Sciatic nerve (tissue), 2 donors: ENCODE measurements at regions not wholly inside any gene's neighbourhood (a gene's known extent, or its start where the extent isn't known, plus 50 kb on each side); places are given as distances from the start of the nearest gene placed in this dataset.
"Not testable (repeated sequence)": the region's sequence is repeated elsewhere in the genome, so short reads cannot be mapped to it uniquely, and the experiment has no call there.

Experiments
- ATAC-seq: fragments of 200-7000 bp; cut with Tn5 transposase; one replicate; pipeline ENCODE4 v1.9.1; 2020; ENCODE audit warnings: mild to moderate bottlenecking, moderate library complexity
- DNase-seq: peaks from one replicate; pipeline ENCODE4 v3.0.0-alpha.2; 2020; ENCODE audit warnings: low spot score
- intact Hi-C: fragments of 100-400 bp; cut with DNase I; formaldehyde crosslinking; loops from one replicate; pipeline ENCODE4 v1.14.2; 2022
- donor health status: DM: no; HTN: no; CAD: no.
- donor health status: DM: no; HTN: no; CAD: no.

DNA sequence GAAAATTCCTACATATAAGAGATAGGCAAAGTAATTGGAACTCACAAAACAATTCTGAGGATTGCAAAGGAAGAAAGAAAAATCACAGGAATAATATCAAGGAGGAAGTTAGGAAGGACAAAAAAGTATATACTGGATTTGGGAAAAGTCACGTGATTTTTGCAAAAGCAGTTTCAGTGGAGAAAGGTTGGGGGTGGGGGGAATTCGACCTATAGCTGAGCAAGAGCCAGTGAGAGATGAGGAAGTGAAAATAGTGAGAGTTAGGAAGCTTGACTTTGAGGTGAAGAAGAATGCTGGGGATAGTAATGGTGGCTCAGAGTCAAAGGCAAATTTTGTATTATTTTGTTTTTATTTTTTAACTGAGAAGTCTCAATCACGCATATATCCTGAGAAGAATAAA lies 438.0 kb upstream of the PMFBP1 start:
- intact Hi-C loops, result no loop called here
- DNase-seq (no peak), ATAC-seq (no peak)

DNA sequence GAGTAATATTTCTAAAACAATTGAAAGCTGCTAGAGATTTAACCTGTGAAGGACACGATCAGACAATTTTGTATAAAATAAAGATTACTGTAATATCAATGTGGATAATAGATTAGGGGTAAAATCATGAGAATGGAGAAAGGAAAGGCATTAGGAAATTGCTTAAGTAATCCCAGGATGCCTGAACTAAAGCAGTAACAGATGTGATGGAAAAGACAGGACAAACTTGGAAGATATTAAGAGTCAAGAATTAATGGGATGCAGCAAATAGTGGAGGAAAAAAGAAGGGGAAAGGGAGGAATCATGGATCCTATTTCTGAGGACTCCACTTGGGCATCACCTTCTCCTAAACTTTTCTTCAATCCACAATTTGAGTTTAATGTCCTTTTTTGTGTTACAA lies 437.1 kb upstream of the PMFBP1 start:
- ATAC-seq (no peak), DNase-seq (no peak)
- intact Hi-C loops, result no loop called here

DNA sequence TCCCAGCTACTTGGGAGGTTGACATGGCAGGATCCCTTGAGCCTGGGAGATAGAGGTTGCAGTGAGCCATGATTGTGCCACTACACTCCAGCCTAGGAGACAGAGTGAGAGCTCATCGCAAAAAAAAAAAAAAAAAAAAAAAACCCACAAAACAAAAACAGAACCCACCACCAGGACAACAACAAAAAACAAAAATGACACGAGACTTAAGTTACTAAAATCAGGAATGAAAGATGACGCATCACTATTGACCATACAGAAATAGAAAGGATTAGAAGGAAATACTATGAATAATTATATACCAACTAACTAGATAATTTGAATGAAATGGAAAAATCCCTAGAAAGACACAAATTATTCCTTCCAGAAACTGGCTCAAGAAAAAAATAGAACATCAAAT lies 432.4 kb upstream of the PMFBP1 start:
- DNase-seq (no peak), ATAC-seq (no peak)
- intact Hi-C loops, result no loop called here

DNA sequence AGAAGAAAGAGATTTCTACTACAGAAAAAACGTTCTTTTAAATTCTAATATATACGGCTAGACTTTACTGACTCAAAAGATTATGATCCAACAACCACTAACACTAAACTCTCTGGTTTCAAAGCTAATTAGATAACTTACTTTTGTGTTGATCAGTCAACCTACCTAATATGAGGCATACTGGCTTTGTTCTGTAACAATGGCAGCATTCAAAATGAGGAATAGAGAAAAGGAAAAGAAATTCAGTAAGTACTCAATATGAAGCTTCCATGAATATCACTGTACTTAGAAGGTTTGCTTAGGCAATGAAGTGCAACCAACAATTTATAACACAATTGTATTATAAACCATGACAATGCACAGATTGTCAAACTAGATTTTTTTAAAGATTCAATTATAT lies 430.5 kb upstream of the PMFBP1 start:
- no peak for DNase-seq
- intact Hi-C loops, result no loop called here

DNA sequence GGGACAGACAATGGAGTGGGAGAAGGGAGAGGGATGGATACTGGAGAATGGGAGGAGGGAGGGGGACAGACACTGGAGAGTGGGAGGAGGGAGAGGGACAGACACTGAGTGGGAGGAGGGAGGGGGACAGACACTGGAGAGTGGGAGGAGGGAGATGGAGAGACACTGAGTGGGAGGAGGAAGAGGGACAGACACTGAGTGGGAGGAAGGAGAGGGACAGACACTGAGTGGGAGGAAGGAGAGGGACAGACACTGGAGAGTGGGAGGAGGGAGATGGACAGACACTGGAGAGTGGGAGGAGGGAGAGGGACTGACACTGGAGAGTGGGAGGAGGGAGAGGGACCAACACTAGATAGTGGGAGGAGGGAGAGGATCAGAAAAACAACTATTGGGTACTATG lies 426.7 kb upstream of the PMFBP1 start:
- DNase-seq, result no peak
- no peak for ATAC-seq
- intact Hi-C loops, result no loop called here

More for the DNA sequence above, 430.5 kb upstream of the PMFBP1 start:
- ATAC-seq, result no peak

DNA sequence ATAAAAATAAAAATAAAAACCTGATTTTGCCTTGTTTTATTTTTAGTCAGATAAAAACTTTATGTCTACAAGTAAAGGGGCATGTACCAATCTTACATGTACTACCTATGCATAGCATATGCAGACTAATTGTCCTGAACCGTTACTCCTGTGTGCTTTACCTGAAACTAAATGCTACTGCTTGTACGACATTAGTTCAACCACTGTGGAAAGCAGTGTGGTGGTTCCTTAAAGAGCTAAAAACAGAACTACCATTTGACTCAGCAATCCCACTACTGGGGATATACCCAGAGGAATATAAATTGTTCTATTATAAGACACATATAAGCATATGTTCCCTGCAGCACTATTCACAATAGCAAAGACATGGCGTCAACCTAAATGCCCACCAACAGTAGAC lies 426.0 kb upstream of the PMFBP1 start:
- ATAC-seq (no peak), DNase-seq (no peak)
- intact Hi-C loops, result no loop called here

DNA sequence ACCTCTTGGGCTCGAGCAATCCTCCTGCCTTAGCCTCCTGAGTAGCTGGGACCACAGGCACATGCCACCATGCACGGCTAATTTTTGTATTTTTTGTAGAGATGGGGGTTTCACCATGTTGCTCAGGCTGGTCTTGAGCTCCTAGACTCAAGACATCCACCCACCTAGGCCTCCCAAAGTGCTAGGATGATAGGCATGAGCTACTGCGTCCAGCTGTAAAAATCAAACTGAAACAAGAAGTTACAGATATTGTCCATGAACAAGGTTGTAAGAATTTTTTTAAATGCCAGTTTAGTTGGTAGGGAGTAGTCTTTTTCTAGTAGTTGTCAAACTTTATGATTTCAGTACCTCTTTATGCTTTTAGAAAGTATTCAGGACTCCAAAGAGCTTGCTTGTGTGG lies 424.4 kb upstream of the PMFBP1 start:
- intact Hi-C loops, result no loop called here
- ATAC-seq, result no peak
- no peak for DNase-seq

DNA sequence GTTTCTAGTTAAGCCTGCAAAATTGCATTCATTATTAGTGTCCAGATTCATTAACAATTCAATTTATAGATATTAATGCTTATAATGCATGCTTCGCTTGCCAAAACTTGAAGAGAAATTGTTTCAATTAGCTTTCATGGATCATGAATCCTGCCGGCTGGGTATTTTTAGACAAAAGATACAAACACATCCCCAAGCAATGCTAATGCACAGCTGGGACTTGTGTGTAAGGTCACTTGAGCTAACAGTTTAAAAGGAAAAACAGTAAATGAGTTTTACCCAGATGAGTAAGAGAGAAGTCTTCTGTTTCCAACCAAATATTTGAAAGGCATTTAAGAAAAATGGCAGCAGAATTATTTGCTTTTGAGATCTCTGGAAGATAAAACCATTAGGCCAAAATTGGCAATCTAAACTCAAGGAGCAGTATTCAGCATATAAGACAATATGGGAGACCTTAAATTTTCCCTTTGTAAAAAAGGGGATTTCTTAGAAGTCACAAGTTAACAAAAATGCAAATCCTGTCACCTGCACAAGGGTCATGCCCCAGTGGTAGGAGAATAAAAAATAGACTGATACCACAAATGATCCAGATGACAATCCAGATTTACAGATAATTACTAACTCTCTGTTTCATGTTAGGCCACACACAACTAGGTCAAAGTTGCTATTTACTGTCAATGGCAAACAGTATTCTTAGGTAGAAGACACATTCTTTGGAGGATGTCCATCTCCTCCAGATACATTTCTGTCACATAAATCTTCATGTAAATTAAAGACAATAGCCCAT lies 418.4 kb upstream of the PMFBP1 start:
- ATAC-seq (no peak), DNase-seq (no peak)
- intact Hi-C loops, result no loop called here

DNA sequence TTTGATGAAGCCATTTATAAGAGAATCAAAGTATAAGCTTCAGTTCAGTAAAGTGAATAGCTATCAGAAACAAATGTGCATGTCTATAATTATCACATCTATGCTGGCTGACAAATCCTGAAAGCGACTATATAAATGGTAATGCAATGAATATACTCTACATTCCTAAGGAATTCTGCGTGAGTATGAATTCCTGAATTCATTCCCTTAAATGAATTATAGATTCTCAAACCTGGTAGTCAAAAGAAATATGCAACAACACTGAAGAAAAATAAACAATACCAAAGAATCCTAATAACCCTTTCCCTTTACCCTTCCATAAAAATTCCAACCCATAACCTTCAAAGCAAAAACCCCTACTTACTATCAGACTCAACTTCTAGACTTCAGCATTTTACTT lies 416.6 kb upstream of the PMFBP1 start:
- intact Hi-C loops, result no loop called here
- ATAC-seq (no peak), DNase-seq (no peak)

DNA sequence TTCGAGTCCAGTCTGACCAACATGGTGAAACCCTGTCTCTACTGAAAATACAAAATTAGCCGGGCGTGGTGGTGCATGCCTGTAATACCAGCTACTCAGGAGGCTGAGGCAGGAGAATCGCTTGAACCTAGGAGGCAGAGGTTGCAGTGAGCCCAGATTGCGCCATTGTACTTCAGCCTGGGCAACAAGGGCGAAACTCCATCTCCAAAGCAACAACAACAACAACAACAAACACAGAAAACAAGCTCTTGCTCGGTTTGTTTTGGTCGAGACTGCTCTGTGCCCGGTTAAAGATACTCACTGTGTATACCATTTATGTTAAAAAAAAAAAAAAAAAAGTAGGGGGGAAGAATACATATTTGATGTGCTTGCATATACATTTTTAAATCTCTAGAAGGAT lies 406.1 kb upstream of the PMFBP1 start:
- intact Hi-C loops, ATAC-seq, DNase-seq: not testable (repeated sequence)

DNA sequence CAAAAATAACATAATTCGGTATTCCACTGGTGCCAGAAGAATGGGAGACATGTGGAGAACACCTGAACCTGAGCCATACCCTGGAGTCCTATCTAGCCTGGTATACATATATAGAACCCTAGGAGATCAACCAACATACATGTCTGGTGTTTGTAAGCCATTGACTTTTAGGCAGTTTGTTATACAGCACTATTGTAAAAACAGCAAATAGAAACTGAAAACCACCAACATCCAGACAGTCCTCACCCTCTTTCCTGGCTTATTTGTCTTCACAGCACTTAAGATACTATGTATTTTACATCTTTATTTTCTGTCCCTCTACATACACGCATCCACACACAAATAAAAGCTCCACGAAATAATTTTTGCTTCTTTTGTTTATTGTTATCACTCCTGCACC lies 404.2 kb upstream of the PMFBP1 start:
- no peak for ATAC-seq
- intact Hi-C loops, result no loop called here
- no peak for DNase-seq

DNA sequence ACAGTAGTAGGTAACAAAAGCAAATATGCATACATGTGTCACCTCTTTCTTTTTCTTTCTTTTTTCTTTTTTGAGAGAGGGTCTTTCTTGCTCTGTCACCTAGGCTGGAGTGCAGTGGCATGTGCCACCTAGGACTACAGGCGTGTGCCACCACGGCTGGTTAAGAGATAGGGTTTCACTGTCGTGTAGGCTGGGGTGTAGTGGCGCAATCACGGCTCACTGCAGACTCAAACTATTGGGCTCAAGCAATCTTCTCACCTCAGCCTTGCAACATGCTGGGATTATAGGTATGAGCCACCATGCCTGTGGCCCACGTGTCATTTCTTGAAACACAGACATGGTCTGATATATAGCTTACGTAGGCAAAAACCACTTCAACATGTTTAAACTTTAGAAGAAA lies 397.7 kb upstream of the PMFBP1 start:
- DNase-seq (no peak), ATAC-seq (no peak)
- intact Hi-C loops, result no loop called here

DNA sequence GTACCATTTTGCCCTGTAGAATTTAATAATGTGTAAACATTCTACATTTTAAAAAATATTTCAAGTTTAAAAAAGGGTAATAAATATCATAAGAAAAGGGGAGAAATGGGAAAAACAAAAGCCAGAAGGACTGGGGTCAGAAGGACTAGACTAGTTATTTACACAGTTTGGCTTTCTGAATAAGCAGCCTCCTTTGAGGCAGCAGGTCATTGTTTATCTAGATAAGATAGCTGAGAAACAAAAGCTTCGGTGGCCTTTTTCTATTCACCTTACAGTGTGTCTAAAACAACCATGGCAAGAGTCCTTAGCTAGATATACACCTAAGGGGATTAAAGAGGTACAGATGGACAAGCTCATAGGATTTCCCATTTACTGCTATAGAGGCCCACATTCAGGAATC lies 396.5 kb upstream of the PMFBP1 start:
- DNase-seq (no peak), ATAC-seq (no peak)
- intact Hi-C loops, result no loop called here

DNA sequence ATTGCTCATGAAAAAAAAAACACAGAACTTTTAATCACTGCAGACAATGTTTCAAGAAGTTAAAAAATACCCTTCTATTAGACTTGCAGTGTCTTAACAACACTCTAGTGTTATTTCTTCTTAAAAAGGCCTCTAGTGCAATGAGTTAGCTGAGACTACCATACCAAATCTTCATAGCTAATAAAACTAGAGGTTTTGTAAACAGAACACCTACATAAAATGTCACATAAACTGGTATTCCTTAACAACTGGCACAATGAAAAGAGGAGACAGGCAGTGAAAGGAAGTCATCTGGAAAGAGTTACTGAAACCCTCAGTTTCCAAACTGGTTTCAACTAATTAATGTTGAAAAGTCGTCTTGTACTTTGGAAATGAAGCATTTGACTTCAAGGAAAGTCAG lies 394.2 kb upstream of the PMFBP1 start:
- ATAC-seq (no peak), DNase-seq (no peak)
- intact Hi-C loops, result no loop called here

DNA sequence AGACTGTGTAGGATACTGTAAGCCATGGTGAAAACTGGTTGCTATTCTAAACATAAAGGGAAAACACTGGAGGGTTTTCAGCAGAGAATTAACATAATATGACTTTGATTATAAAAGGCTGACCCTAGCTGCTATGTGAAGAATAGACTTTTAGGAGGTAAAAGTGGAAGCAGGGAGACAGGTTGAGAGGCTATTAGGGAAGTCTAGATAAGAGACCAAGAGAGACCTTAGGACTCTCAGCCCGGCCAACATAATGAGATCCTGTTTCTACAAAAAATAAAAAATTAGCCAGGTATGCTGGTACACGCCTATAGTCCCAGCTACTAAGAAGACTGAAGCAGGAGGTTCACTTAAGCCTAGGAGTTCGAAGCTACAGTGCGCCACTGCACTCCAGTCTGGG lies 393.2 kb upstream of the PMFBP1 start:
- DNase-seq (no peak), ATAC-seq (no peak)
- intact Hi-C loops, result no loop called here

DNA sequence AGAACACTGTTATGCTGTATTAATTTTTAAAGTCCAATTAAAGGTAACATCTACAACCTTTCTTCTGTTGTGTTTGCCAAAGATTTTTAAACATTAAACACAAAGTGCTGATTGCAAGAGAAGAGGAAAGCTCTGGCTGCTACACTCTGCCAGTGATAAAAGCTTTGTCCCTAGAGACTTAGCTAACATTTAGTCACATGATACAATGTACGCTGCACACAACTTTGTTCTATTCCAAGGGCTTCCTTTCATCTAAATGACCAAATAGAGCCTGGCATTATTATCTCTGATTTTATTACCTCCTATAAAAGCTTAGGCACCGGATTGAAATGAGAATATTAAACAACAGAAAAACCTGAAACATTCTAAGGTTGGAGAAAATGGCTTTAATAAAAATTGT lies 388.7 kb upstream of the PMFBP1 start:
- no peak for ATAC-seq
- intact Hi-C loops, result no loop called here
- no peak for DNase-seq

DNA sequence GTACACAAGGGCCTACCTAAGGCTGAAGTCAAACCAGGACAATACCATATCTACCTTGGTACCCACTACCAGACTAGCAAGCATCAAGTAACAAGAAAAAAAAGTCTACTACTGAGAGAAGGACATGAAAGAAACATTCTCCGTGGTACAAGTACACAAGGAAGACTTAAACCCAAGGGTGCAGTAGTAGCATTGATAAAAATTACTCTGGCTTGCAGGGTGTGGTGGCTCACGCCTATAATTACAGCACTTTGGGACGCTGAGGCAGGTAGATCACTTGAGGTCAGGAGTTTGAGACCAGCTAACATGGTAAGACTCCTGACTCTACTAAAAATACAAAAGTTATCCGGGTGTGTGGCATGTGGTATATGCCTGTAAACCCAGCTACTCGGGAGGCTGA lies 386.5 kb upstream of the PMFBP1 start:
- ATAC-seq (no peak), DNase-seq (no peak)
- intact Hi-C loops, result no loop called here

DNA sequence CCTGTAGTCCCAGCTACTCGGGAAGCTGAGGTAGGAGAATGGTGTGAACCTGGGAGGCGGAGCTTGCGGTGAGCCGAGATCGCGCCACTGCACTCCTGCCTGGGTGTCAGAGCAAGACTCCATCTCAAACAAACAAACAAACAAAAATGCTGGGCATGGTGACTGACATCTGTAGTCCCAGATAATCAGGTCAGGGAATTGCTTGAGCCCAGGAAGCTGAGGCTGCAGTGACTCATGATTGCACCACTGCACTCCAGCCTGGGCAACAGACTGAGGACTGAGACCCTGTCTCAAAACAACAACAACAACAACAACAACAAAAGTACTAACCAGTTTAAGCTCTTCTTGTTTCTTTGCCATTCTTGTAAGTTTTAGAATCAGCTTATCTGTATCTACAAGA lies 383.0 kb upstream of the PMFBP1 start:
- DNase-seq, result no peak

DNA sequence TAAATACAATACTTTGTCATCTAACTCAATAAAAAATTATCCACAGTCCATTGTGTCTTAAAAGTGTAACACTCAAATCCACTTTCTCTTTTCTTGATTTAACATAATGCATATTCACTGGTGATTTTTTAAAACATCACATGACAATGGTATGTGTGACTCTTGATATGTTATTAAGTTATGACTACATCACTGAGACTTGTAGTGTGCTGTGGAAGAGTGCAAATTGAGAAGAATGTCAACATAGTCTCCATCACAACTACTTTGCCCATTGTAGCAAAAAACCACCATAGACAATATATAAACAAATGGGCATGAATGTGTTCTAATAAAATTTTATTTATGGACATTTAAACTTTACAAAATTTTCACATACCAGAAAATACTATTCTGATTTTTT lies 380.7 kb upstream of the PMFBP1 start:
- intact Hi-C loops, result no loop called here
- DNase-seq (no peak), ATAC-seq (no peak)

More for the DNA sequence above, 383.0 kb upstream of the PMFBP1 start:
- no peak for ATAC-seq
- intact Hi-C loops, result no loop called here

DNA sequence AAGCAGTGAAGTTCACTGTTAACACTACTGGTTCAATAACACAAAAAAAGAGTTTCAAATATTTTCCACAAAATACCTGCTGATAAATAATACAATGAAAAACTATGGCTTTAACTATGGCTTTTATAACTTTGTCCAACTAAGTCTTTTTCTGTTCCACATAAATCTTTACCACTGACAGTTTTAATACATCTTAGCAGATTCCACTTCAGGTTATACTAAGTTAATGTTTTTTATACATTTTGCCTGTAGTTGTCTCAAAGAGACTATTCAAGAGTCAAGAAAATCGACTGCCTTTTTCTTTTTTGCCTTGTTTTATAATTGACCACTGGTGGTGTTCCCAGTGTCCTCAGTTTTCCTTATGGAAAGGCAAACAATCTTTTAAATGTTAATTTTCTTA lies 379.7 kb upstream of the PMFBP1 start:
- intact Hi-C loops, result no loop called here
- no peak for ATAC-seq
- no peak for DNase-seq

DNA sequence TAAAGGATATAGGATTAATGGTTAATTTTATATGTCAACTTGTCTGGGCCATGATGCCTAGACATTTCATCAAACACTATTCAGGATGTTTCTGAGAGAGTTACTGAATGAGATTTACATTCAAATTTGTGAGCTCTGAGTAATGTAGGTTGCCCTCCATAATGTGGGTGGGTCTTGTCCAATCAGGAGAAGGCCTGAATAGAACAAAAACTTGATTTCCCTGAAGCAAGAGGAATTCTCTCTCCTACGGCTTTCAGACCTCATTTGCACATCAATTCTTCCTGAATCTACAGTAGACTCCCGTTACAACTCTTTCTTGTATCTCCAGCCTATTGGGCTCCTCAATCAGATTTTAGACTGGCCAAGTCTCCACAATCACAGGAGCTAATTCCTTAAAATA lies 377.9 kb upstream of the PMFBP1 start:
- ATAC-seq (no peak), DNase-seq (no peak)
- intact Hi-C loops, result no loop called here

DNA sequence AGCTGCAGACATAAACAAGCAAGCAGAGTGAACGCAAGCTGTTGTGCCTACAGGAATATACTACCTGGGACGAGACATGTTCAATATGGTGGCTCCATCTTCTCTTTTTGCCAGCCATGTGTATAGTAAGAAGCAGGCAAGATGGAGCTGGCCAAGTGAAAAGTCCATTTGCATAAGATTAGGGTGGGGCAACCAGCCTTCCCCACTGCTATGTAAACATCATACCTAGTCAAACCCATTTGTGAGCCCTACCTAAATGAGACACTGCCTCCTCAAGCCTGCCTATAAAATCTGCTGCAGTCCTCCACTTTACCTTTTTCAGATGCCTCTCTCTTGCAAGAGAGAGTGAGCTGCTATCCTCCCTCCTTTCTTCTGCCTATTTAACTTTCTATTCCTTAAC lies 370.1 kb upstream of the PMFBP1 start:
- intact Hi-C loops, result no loop called here
- no peak for ATAC-seq
- no peak for DNase-seq
